ENCODE measurements at regions not wholly inside any gene's neighbourhood (a gene's known extent, or its start where the extent isn't known, plus 50 kb on each side); places are given as distances from the start of the nearest gene placed in this dataset.
A peak's percentile ranks its signal among the peaks of the same experiment; 100 is the strongest.

DNA sequence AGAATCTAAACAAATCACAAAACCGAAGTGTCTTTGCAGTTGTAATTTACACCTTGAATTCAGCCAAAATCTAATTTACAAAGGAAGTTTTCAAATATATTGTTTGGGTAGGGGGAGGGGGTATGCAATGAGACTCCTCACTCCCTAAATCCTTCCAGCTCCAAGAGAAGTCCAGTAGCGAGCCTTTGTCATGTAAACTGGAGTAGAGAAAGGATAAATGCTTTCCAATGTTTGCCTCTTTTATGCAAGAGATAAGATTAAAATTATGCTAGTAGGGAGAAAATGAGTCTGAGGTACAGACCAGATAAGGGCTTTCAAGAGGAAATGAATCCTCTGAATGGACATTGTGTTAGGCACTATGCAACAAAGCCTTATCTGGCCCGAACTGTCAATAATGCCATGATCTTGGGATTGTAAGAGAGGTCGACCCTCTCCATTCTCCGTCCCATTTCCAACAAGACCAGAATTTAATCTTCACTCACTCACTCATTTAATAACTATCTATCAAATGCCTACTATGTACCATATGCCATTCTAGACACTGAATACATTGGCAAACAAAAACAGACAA is 199.2 kb downstream of the LACC1 start:
- peaks cover 21% of the 10 kb centered on the region for H3K36me3 Mint-ChIP-seq (ENCODE audit: low read depth)
- Histone ChIP-seq H3K4me1 (ENCODE audit: control insufficient read depth, insufficient read depth, low read length) (peaks cover 7% of the 10 kb centered on the region), H3K27me3 (ENCODE audit: control insufficient read depth, insufficient read depth, low read length, poor library complexity, severe bottlenecking) (no peaks in the 10 kb centered on the region), H3K36me3 (ENCODE audit: control insufficient read depth, insufficient read depth, low read length) (no peaks in the 10 kb centered on the region), H3K9me3 (ENCODE audit: control insufficient read depth, low read length) (peaks cover 7% of the 10 kb centered on the region), H3K27ac (ENCODE audit: low read depth, low read length) (peak overlapping the region; percentile 40), H3K4me3 (ENCODE audit: low read length) (peak overlapping the region; percentile 58), H3K9ac (ENCODE audit: extremely low read depth, low read length, poor library complexity, severe bottlenecking) (no peak overlapping the region)
- H3K27ac Mint-ChIP-seq: peak overlapping the region; percentile 72
- TF ChIP-seq, protein P1, sequence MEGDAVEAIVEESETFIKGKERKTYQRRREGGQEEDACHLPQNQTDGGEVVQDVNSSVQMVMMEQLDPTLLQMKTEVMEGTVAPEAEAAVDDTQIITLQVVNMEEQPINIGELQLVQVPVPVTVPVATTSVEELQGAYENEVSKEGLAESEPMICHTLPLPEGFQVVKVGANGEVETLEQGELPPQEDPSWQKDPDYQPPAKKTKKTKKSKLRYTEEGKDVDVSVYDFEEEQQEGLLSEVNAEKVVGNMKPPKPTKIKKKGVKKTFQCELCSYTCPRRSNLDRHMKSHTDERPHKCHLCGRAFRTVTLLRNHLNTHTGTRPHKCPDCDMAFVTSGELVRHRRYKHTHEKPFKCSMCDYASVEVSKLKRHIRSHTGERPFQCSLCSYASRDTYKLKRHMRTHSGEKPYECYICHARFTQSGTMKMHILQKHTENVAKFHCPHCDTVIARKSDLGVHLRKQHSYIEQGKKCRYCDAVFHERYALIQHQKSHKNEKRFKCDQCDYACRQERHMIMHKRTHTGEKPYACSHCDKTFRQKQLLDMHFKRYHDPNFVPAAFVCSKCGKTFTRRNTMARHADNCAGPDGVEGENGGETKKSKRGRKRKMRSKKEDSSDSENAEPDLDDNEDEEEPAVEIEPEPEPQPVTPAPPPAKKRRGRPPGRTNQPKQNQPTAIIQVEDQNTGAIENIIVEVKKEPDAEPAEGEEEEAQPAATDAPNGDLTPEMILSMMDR (conservative IDR thresholded peaks at IDR 0.05): no peak
- no peak for DNase-seq
- H3K4me1 Mint-ChIP-seq: peaks cover 40% of the 10 kb centered on the region
- 9 to 17% methylated on average over 4 to 5 of the region's 5 CpGs for WGBS, 2 experiments (ENCODE audit: insufficient coverage in 1 of 2, insufficient read length in 1 of 2)
- peak overlapping the region; percentile 18 for H3K4me3 Mint-ChIP-seq
- H3K9me3 Mint-ChIP-seq: peaks cover 33% of the 10 kb centered on the region
- no peaks in the 10 kb centered on the region for H3K27me3 Mint-ChIP-seq (ENCODE audit: insufficient read depth)

DNA sequence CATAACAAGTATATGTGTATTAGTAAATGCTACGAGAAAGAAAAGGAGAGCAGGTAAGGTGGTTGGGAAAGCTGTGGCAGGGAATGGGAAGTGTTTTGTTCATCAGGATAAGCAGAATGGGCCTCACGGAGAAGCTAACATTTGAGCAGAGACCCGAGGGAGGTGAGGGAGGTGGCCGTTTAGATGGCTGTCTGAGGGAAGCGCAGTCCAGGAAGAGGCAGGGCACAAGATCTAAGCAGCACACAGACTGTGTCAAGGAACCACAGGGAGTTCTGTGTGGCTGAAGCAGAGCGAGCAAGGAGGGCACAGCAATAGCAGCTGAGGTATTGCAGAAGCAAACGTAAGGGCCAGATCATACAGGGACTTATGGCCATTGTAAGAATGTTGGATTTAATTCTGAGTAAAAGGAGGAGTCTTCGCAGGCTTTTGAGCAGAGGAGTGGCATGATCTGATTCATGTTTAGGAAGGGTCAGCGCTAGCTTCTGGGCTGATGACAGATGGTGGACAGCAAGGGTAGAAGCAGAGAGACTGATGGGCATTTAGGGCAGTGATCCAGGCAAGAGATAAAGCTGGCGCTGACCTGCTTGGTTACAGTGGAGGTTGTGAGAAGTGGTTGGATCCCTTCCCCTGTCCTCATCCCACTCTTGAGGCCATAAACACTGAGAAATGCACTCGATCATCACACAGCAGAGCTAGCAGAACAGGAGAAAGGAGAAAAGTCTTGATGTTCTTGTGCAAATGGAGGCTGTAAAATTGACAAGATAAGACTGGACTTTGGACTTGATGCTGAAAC is 199.9 kb downstream of the LACC1 start:
- Mint-ChIP-seq H3K9me3 (peaks cover 38% of the 10 kb centered on the region), H3K4me3 (no peak overlapping the region), H3K27me3 (ENCODE audit: insufficient read depth) (no peaks in the 10 kb centered on the region), H3K36me3 (ENCODE audit: low read depth) (peaks cover 21% of the 10 kb centered on the region), H3K27ac (peak overlapping the region; percentile 28), H3K4me1 (peaks cover 37% of the 10 kb centered on the region)
- Histone ChIP-seq H3K9me3 (ENCODE audit: control insufficient read depth, low read length) (peaks cover 7% of the 10 kb centered on the region), H3K27ac (ENCODE audit: low read depth, low read length) (peak overlapping the region; percentile 58), H3K27me3 (ENCODE audit: control insufficient read depth, insufficient read depth, low read length, poor library complexity, severe bottlenecking) (no peaks in the 10 kb centered on the region), H3K36me3 (ENCODE audit: control insufficient read depth, insufficient read depth, low read length) (no peaks in the 10 kb centered on the region), H3K9ac (ENCODE audit: extremely low read depth, low read length, poor library complexity, severe bottlenecking) (no peak overlapping the region), H3K4me3 (ENCODE audit: low read length) (no peak overlapping the region), H3K4me1 (ENCODE audit: control insufficient read depth, insufficient read depth, low read length) (peaks cover 7% of the 10 kb centered on the region)
- WGBS, 2 experiments (ENCODE audit: insufficient coverage in 1 of 2, insufficient read length in 1 of 2): 53 to 69% methylated on average over 7 to 11 of the region's 11 CpGs
- peak; percentile 53 for DNase-seq
- TF ChIP-seq, protein P1 (conservative IDR thresholded peaks at IDR 0.05): no peak

GRCh38 chr13:44084146-44084545 is 204.4 kb downstream of the LACC1 start:
- Mint-ChIP-seq H3K4me3 (no peak overlapping the region), H3K9me3 (peaks cover 50% of the 10 kb centered on the region), H3K4me1 (peaks cover 9% of the 10 kb centered on the region), H3K36me3 (ENCODE audit: low read depth) (peaks cover 31% of the 10 kb centered on the region), H3K27me3 (ENCODE audit: insufficient read depth) (no peaks in the 10 kb centered on the region), H3K27ac (no peak overlapping the region)
- Histone ChIP-seq H3K4me3 (ENCODE audit: low read length) (no peak overlapping the region), H3K9me3 (ENCODE audit: control insufficient read depth, low read length) (peaks cover 7% of the 10 kb centered on the region), H3K27ac (ENCODE audit: low read depth, low read length) (no peak overlapping the region), H3K9ac (ENCODE audit: extremely low read depth, low read length, poor library complexity, severe bottlenecking) (no peak overlapping the region), H3K27me3 (ENCODE audit: control insufficient read depth, insufficient read depth, low read length, poor library complexity, severe bottlenecking) (no peaks in the 10 kb centered on the region), H3K4me1 (ENCODE audit: control insufficient read depth, insufficient read depth, low read length) (no peaks in the 10 kb centered on the region), H3K36me3 (ENCODE audit: control insufficient read depth, insufficient read depth, low read length) (no peaks in the 10 kb centered on the region)
- 93 to 100% methylated on average over 1 to 3 of the region's 3 CpGs for WGBS, 2 experiments (ENCODE audit: insufficient coverage in 1 of 2, insufficient read length in 1 of 2)
- TF ChIP-seq, protein P1 (conservative IDR thresholded peaks at IDR 0.05): no peak
- DNase-seq: no peak

Data from endodermal cell (in vitro differentiated cells).